Panc1 (cell line): ENCODE measurements at regions not wholly inside any gene's neighbourhood (a gene's known extent, or its start where the extent isn't known, plus 50 kb on each side); places are given as distances from the start of the nearest gene placed in this dataset.

Source experiments
- ATAC-seq: fragments of 200-7000 bp; cut with Tn5 transposase; 2 replicates; pipeline ENCODE4 v1.9.1; 2020; ENCODE audit warnings: mild to moderate bottlenecking, moderate library complexity
- BruUV-seq: library from RNA; stranded (reverse); fragments of 400-500 nt; replicated peaks from 2 replicates; lab custom pipeline; 2021; lab: Mats Ljungman, UMichigan
- CTCF ChIA-PET: fragments of 300-600 bp; sonication (Branson Sonifier 250); formaldehyde crosslinking; loops from one replicate; lab custom pipeline; 2022; ENCODE audit warnings: antibody characterized with exemption; lab: Charles Lee
- POLR2A ChIA-PET: fragments of 300-600 bp; sonication (Branson Sonifier 250); formaldehyde crosslinking; loops from one replicate; lab custom pipeline; 2022; ENCODE audit warnings: antibody characterized with exemption; lab: Charles Lee
- DNase-seq: peaks from one replicate; pipeline ENCODE4 v3.0.0-alpha.2; 2010; ENCODE audit warnings: low read depth, low spot score
- H3K27ac ChIP-seq: 2 replicates; pipeline ENCODE4 v1.5.1; 2011; ENCODE audit warnings: mild to moderate bottlenecking, low read length, inconsistent platforms
- H3K27me3 ChIP-seq: fragments of 200-500 bp; sonication (Bioruptor generic); 2 replicates; pipeline ENCODE4 v1.6.0; 2014; ENCODE audit warnings: low read length, inconsistent platforms; ENCODE audit not compliant: control insufficient read depth, insufficient read depth
- H3K36me3 ChIP-seq: fragments of 200-500 bp; sonication (Bioruptor generic); 2 replicates; pipeline ENCODE4 v1.5.1; 2014; ENCODE audit warnings: inconsistent platforms, mild to moderate bottlenecking, low read length, moderate library complexity; ENCODE audit not compliant: control insufficient read depth, insufficient read depth
- H3K4me1 ChIP-seq: 2 replicates; pipeline ENCODE4 v1.5.1; 2011; ENCODE audit warnings: inconsistent platforms, mild to moderate bottlenecking, low read length, moderate library complexity; ENCODE audit not compliant: control insufficient read depth, insufficient read depth
- H3K4me3 ChIP-seq, 2 experiments: 2 replicates each; pipeline ENCODE4 v1.5.1; 2011 to 2012; ENCODE audit warnings: low read depth in 2 of 2, low read length in 2 of 2, mild to moderate bottlenecking in 2 of 2, inconsistent platforms in 1 of 2, moderate library complexity in 1 of 2
- H3K9me3 ChIP-seq: fragments of 200-500 bp; sonication (Bioruptor generic); 2 replicates; pipeline ENCODE4 v1.5.1; 2014; ENCODE audit warnings: low read depth, mild to moderate bottlenecking, inconsistent platforms, low read length, moderate library complexity; ENCODE audit not compliant: control insufficient read depth, insufficient read depth
- CTCF ChIP-seq: fragments of 450-650 bp; IDR thresholded peaks from 2 replicates; pipeline ENCODE4 v1.5.1; 2017; ENCODE audit warnings: mild to moderate bottlenecking
- POLR2AphosphoS5 ChIP-seq: IDR thresholded peaks from 2 replicates; pipeline ENCODE4 v1.6.1; 2012; ENCODE audit warnings: mild to moderate bottlenecking, low read depth, low read length, moderate library complexity
- REST ChIP-seq, 2 experiments: IDR thresholded peaks; 2 replicates each; pipeline ENCODE4 v1.6.1; 2011 to 2012; ENCODE audit warnings: low read depth in 2 of 2, control low read depth in 1 of 2, low read length in 1 of 2, mild to moderate bottlenecking in 1 of 2, moderate library complexity in 1 of 2; ENCODE audit not compliant: insufficient read depth in 1 of 2
- SIN3A ChIP-seq: IDR thresholded peaks from 2 replicates; pipeline ENCODE4 v1.6.1; 2012; ENCODE audit warnings: low read depth, mild to moderate bottlenecking, low read length, moderate library complexity, borderline replicate concordance; ENCODE audit not compliant: insufficient read depth
- TCF7L2 ChIP-seq: IDR thresholded peaks from 2 replicates; pipeline ENCODE4 v1.6.1; 2011; ENCODE audit warnings: mild to moderate bottlenecking, low read depth, low read length, inconsistent platforms
- in situ Hi-C: cut with HindIII; loops from 2 replicates; pipeline ENCODE4 v1.10.0; 2016; ENCODE audit warnings: low sequenced_read_pairs, low pct_unique_long_range_greater_than_20kb
- intact Hi-C: fragments of 100-400 bp; cut with micrococcal nuclease; formaldehyde crosslinking; loops from one replicate; pipeline ENCODE4 v1.10.0; 2022; ENCODE audit not compliant: unreplicated experiment

GRCh38 chr13:48583859-48584311 lies 51.0 kb upstream of the RCBTB2 start:
- intact Hi-C loops: loop anchor here (5.0 kb wide), 1 partner anchor 457 kb away; no protein-coding TSS in a partner anchor
- Histone ChIP-seq H3K27ac (peak overlapping the region; percentile 68; the same call in 1 of the 2 replicates), H3K9me3 (no peaks in the 10 kb centered on the region), H3K4me3 (no peak overlapping the region), H3K36me3 (no peaks in the 10 kb centered on the region), H3K4me1 (peaks cover 6% of the 10 kb centered on the region; the same call in 1 of the 2 replicates), H3K27me3 (no peaks in the 10 kb centered on the region)
- ChIA-PET POLR2A (no interaction called here), CTCF (no interaction called here)
- TF ChIP-seq TCF7L2: no peak
- no peak for TF ChIP-seq CTCF
- BruUV-seq: no TSS peak
- ATAC-seq: no peak
- DNase-seq: no peak
- in situ Hi-C loops: no loop called here

GRCh38 chr13:48585456-48585840 lies 52.6 kb upstream of the RCBTB2 start:
- no TSS peak for BruUV-seq
- ChIA-PET POLR2A (interaction anchor here (0.6 kb wide), 1 partner anchor 504 kb away, joined by 3 read pairs; no protein-coding TSS in a partner anchor), CTCF (no interaction called here)
- no peaks in the 10 kb centered on the region for H3K9me3 ChIP-seq
- TF ChIP-seq REST (IDR thresholded peaks at IDR 0.05; ENCODE audit: insufficient read depth in 1 of 2, low read depth in 2 of 2, low read length in 1 of 2): no peak
- no peak for TF ChIP-seq SIN3A
- TF ChIP-seq TCF7L2: peak; percentile 92
- 0 out of 2 replicates have a peak, but pooled peaks have one; percentile 28 for TF ChIP-seq POLR2AphosphoS5
- no peak for TF ChIP-seq CTCF
- DNase-seq: no peak
- no peak overlapping the region for H3K27ac ChIP-seq
- H3K27me3 ChIP-seq: no peaks in the 10 kb centered on the region
- in situ Hi-C loops (no loop called here), intact Hi-C loops (no loop called here)
- no peaks in the 10 kb centered on the region for H3K36me3 ChIP-seq
- H3K4me3 ChIP-seq: no peak overlapping the region
- H3K4me1 ChIP-seq: peaks cover 6% of the 10 kb centered on the region; the same call in 1 of the 2 replicates
- peak; percentile 78 for ATAC-seq
